ENCODE measurements at regions not wholly inside any gene's neighbourhood (a gene's known extent, or its start where the extent isn't known, plus 50 kb on each side); places are given as distances from the start of the nearest gene placed in this dataset.
A peak's percentile ranks its signal among the peaks of the same experiment; 100 is the strongest.

- Histone ChIP-seq H3K9me2 (replicated peaks; ENCODE audit: low read length) (no peaks in the 10 kb centered on the region), H2AFZ (ENCODE audit: low read length) (no peak overlapping the region), H4K20me1 (ENCODE audit: low read length) (no peaks in the 10 kb centered on the region), H3K27ac (ENCODE audit: low read length) (no peak overlapping the region), H3K27me3 (ENCODE audit: low read length) (no peaks in the 10 kb centered on the region), H3F3A (ENCODE audit: low read length, unreplicated experiment) (no peaks in the 10 kb centered on the region), H3K4me3 (ENCODE audit: low read length) (no peak overlapping the region), H3K4me1 (ENCODE audit: insufficient read depth, low read length) (peaks cover 6% of the 10 kb centered on the region; the same call in 1 of the 2 replicates), H3K36me3 (ENCODE audit: low read depth, low read length) (no peaks in the 10 kb centered on the region), H3K9ac (ENCODE audit: low read length) (no peak overlapping the region), H3K4me2 (ENCODE audit: low read length) (no peak overlapping the region), H3K9me3 (ENCODE audit: low read length) (no peaks in the 10 kb centered on the region), H3K79me2 (ENCODE audit: low read length) (no peaks in the 10 kb centered on the region)
- TF ChIP-seq EZH2 (IDR thresholded peaks at IDR 0.05; ENCODE audit: low read length, unreplicated experiment) (no peak), EZH2phosphoT487 (IDR thresholded peaks at IDR 0.05; ENCODE audit: borderline replicate concordance, low read length) (no peak)
- TF ChIP-seq, protein P1, sequence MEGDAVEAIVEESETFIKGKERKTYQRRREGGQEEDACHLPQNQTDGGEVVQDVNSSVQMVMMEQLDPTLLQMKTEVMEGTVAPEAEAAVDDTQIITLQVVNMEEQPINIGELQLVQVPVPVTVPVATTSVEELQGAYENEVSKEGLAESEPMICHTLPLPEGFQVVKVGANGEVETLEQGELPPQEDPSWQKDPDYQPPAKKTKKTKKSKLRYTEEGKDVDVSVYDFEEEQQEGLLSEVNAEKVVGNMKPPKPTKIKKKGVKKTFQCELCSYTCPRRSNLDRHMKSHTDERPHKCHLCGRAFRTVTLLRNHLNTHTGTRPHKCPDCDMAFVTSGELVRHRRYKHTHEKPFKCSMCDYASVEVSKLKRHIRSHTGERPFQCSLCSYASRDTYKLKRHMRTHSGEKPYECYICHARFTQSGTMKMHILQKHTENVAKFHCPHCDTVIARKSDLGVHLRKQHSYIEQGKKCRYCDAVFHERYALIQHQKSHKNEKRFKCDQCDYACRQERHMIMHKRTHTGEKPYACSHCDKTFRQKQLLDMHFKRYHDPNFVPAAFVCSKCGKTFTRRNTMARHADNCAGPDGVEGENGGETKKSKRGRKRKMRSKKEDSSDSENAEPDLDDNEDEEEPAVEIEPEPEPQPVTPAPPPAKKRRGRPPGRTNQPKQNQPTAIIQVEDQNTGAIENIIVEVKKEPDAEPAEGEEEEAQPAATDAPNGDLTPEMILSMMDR (conservative IDR thresholded peaks at IDR 0.05; ENCODE audit: low read depth, low read length) = no peak
- ATAC-seq (no peak), DNase-seq (no peak)
- ChIA-PET POLR2A (ENCODE audit: unreplicated experiment) (no interaction called here), CTCF (no interaction called here)
- intact Hi-C loops (cut with micrococcal nuclease) = no loop called here
- BruUV-seq (replicated peaks) = no TSS peak
Measured at GRCh38 chr2:121089166-121089510, 195.9 kb downstream of the TFCP2L1 start.

GRCh38 chr2:121090088-121090715 is 194.8 kb downstream of the TFCP2L1 start:
- POLR2A ChIA-PET (ENCODE audit: unreplicated experiment) = no interaction called here
- H3K79me2 ChIP-seq (ENCODE audit: low read length) = no peaks in the 10 kb centered on the region
- DNase-seq (no peak), ATAC-seq (no peak)
- H3K4me2 ChIP-seq (ENCODE audit: low read length) = no peak overlapping the region
- intact Hi-C loops (cut with micrococcal nuclease) = no loop called here
- H3K4me1 ChIP-seq (ENCODE audit: insufficient read depth, low read length) = peaks cover 6% of the 10 kb centered on the region; the same call in 1 of the 2 replicates
- no peak overlapping the region for H3K4me3 ChIP-seq (ENCODE audit: low read length)
- no TSS peak for BruUV-seq (replicated peaks)
- CTCF ChIA-PET = no interaction called here
- no peaks in the 10 kb centered on the region for H3K27me3 ChIP-seq (ENCODE audit: low read length)
- no peak overlapping the region for H3K27ac ChIP-seq (ENCODE audit: low read length)
- H3K9me3 ChIP-seq (ENCODE audit: low read length) = no peaks in the 10 kb centered on the region
- H3K36me3 ChIP-seq (ENCODE audit: low read depth, low read length) = no peaks in the 10 kb centered on the region
- H4K20me1 ChIP-seq (ENCODE audit: low read length) = no peaks in the 10 kb centered on the region
- H3K9me2 ChIP-seq (replicated peaks; ENCODE audit: low read length) = no peaks in the 10 kb centered on the region
- H3K9ac ChIP-seq (ENCODE audit: low read length) = no peak overlapping the region
- no peak overlapping the region for H2AFZ ChIP-seq (ENCODE audit: low read length)
- no peaks in the 10 kb centered on the region for H3F3A ChIP-seq (ENCODE audit: low read length, unreplicated experiment)
- TF ChIP-seq EZH2phosphoT487 (IDR thresholded peaks at IDR 0.05; ENCODE audit: borderline replicate concordance, low read length) = no peak
- TF ChIP-seq EZH2 (IDR thresholded peaks at IDR 0.05; ENCODE audit: low read length, unreplicated experiment) = no peak
- TF ChIP-seq, protein P1 (conservative IDR thresholded peaks at IDR 0.05; ENCODE audit: low read depth, low read length) = no peak

DNA sequence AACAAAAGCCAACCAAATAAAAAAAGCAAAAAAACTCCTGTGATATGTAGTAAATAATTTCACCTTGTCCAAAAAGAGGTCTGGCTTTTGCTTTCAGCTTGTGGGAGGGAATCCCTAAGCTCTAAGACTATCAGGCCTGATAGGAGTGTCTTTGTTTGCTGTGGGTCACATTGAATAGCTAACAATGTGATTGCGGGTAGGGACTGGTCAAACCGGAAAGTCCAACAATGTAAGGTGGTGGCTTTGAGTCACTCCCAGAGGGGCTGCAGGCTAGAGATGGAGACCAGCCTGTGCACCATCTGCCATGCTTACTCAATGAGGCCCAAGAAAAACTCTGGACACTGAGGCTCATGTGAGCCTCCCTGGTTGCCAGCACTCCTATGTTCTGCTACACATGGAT is 192.9 kb downstream of the TFCP2L1 start:
- DNase-seq = peak; percentile 77
- POLR2A ChIA-PET (ENCODE audit: unreplicated experiment) = interaction anchor here (0.6 kb wide), 1 partner anchor 804 kb away, joined by 9 read pairs; no protein-coding TSS in a partner anchor

More for the DNA sequence above, 192.9 kb downstream of the TFCP2L1 start:
- Histone ChIP-seq H3K4me3 (ENCODE audit: low read length) (no peak overlapping the region), H3K36me3 (ENCODE audit: low read depth, low read length) (no peaks in the 10 kb centered on the region), H3K9me2 (replicated peaks; ENCODE audit: low read length) (no peaks in the 10 kb centered on the region), H3F3A (ENCODE audit: low read length, unreplicated experiment) (no peaks in the 10 kb centered on the region), H3K9me3 (ENCODE audit: low read length) (no peaks in the 10 kb centered on the region), H3K4me2 (ENCODE audit: low read length) (peak overlapping the region; percentile 16; the same call in 1 of the 2 replicates), H3K79me2 (ENCODE audit: low read length) (no peaks in the 10 kb centered on the region), H2AFZ (ENCODE audit: low read length) (no peak overlapping the region), H3K27ac (ENCODE audit: low read length) (peak overlapping the region; percentile 40), H4K20me1 (ENCODE audit: low read length) (no peaks in the 10 kb centered on the region), H3K4me1 (ENCODE audit: insufficient read depth, low read length) (peaks cover 6% of the 10 kb centered on the region; the same call in 1 of the 2 replicates), H3K9ac (ENCODE audit: low read length) (no peak overlapping the region), H3K27me3 (ENCODE audit: low read length) (no peaks in the 10 kb centered on the region)
- TF ChIP-seq, protein P1 (conservative IDR thresholded peaks at IDR 0.05; ENCODE audit: low read depth, low read length) = no peak
- TF ChIP-seq EZH2 (IDR thresholded peaks at IDR 0.05; ENCODE audit: low read length, unreplicated experiment) (no peak), EZH2phosphoT487 (IDR thresholded peaks at IDR 0.05; ENCODE audit: borderline replicate concordance, low read length) (no peak)
- BruUV-seq (replicated peaks) = no TSS peak
- CTCF ChIA-PET = interaction anchor here (0.6 to 0.9 kb wide), 4 partner anchors 17 to 616 kb away, joined by 3 read pairs; no protein-coding TSS in a partner anchor
- ATAC-seq = peak; percentile 47
- intact Hi-C loops (cut with micrococcal nuclease) = no loop called here

Data from PC-3 (cell line).